Activated CD4-positive, alpha-beta memory T cell treated with anti-CD3 and anti-CD28 coated beads, Interleukin-2, amount 10 ng/mL, durations not matched to agents 7 days and 5 days (primary cell): ENCODE measurements at regions not wholly inside any gene's neighbourhood (a gene's known extent, or its start where the extent isn't known, plus 50 kb on each side); places are given as distances from the start of the nearest gene placed in this dataset.
A peak's percentile ranks its signal among the peaks of the same experiment; 100 is the strongest.

Experiments used
- CTCF ChIA-PET: fragments of 350-600 bp; sonication (Branson Sonifier 250); formaldehyde crosslinking; loops from one replicate; lab custom pipeline; 2021; ENCODE audit warnings: antibody characterized with exemption, inconsistent platforms; lab: Charles Lee
- POLR2A ChIA-PET: fragments of 350-600 bp; sonication (Branson Sonifier 250); formaldehyde crosslinking; loops from one replicate; lab custom pipeline; 2021; ENCODE audit warnings: antibody characterized with exemption; lab: Charles Lee
- DNase-seq: peaks from one replicate; pipeline ENCODE4 v3.0.0-alpha.2; 2020
- H3K27ac Mint-ChIP-seq: one replicate; pipeline ENCODE4 v1.8.0; 2021; ENCODE audit warnings: mild to moderate bottlenecking, mixed read lengths
- H3K27me3 Mint-ChIP-seq: one replicate; pipeline ENCODE4 v1.8.0; 2021; ENCODE audit warnings: mixed read lengths
- H3K36me3 Mint-ChIP-seq: one replicate; pipeline ENCODE4 v1.8.0; 2021; ENCODE audit warnings: low read depth, mixed read lengths
- H3K4me1 Mint-ChIP-seq: one replicate; pipeline ENCODE4 v1.8.0; 2021; ENCODE audit warnings: mixed read lengths
- H3K4me3 Mint-ChIP-seq: one replicate; pipeline ENCODE4 v1.8.0; 2021; ENCODE audit warnings: mild to moderate bottlenecking, mixed read lengths
- H3K9me3 Mint-ChIP-seq: one replicate; pipeline ENCODE4 v1.8.0; 2021; ENCODE audit warnings: mixed read lengths

DNA sequence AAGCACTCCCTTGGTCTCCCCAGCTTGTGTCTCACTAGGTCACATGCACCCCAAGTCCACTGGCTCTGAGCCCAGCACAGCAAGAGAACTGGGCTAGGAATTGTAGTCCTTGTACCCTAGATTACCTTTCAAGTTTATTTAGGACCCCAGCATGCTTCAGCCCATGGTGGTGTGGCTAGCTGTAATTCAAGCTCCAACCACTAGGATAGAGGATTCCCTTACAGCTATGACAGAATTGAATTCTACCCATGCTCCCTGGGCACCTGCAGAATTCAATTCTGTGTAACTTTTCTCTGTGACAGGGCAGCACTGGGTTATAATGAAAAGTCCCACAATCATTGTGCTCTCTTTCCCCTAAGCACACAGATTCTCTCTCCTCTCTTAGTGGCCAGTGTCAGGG lies 253.8 kb upstream of the DMD start:
- H3K4me1 Mint-ChIP-seq, result no peaks in the 10 kb centered on the region
- H3K36me3 Mint-ChIP-seq, result no peaks in the 10 kb centered on the region
- no peak overlapping the region for H3K27ac Mint-ChIP-seq
- peaks cover 4% of the 10 kb centered on the region for H3K9me3 Mint-ChIP-seq
- no peak overlapping the region for H3K4me3 Mint-ChIP-seq
- no peaks in the 10 kb centered on the region for H3K27me3 Mint-ChIP-seq
- DNase-seq, result no peak
- ChIA-PET POLR2A (no interaction called here), CTCF (no interaction called here)

DNA sequence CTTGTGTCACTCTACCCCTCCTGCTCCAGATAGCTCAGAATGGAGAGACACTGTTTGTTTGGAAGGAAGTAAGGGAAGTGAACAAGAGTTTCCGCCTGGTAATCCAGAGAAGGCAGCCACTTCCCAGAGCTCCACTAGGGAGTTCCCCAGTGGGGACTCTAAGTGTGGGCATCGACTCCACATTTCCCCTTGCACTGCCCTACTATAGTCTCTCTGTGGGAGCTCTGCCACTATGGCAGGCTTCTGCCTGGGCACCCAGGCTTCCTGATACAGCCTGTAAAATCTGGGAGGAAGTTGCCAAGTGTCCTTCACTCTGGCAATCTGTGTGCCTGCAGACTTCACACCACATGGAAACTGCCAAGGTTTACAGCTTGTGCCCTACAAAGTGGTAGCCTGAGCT lies 245.8 kb upstream of the DMD start:
- no peak for DNase-seq
- Mint-ChIP-seq H3K27ac (no peak overlapping the region), H3K36me3 (no peaks in the 10 kb centered on the region), H3K27me3 (no peaks in the 10 kb centered on the region), H3K4me3 (no peak overlapping the region), H3K9me3 (no peaks in the 10 kb centered on the region), H3K4me1 (no peaks in the 10 kb centered on the region)
- POLR2A ChIA-PET, result no interaction called here
- CTCF ChIA-PET, result no interaction called here

DNA sequence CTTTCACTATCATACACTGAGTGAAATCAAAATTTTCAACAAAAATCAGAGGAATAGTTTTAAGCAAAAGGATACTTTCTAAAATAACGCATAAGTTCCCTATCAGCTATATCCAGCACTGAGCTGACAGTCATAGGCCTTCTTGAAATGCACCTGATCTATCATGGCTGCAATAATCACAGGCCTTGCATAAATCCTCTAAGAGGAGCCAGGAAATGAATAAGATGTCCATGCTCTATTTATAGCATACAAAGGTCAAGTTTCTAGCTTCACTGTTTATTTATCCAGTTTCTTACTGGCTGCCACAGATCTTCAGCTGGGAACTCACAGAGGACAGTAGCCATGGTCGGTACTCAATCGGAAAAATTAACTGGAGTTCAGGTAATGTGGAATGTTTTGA lies 235.9 kb upstream of the DMD start:
- Mint-ChIP-seq H3K4me3 (no peak overlapping the region), H3K36me3 (no peaks in the 10 kb centered on the region), H3K4me1 (no peaks in the 10 kb centered on the region), H3K9me3 (peaks cover 2% of the 10 kb centered on the region), H3K27ac (no peak overlapping the region), H3K27me3 (no peaks in the 10 kb centered on the region)
- no peak for DNase-seq
- ChIA-PET POLR2A (no interaction called here), CTCF (no interaction called here)

DNA sequence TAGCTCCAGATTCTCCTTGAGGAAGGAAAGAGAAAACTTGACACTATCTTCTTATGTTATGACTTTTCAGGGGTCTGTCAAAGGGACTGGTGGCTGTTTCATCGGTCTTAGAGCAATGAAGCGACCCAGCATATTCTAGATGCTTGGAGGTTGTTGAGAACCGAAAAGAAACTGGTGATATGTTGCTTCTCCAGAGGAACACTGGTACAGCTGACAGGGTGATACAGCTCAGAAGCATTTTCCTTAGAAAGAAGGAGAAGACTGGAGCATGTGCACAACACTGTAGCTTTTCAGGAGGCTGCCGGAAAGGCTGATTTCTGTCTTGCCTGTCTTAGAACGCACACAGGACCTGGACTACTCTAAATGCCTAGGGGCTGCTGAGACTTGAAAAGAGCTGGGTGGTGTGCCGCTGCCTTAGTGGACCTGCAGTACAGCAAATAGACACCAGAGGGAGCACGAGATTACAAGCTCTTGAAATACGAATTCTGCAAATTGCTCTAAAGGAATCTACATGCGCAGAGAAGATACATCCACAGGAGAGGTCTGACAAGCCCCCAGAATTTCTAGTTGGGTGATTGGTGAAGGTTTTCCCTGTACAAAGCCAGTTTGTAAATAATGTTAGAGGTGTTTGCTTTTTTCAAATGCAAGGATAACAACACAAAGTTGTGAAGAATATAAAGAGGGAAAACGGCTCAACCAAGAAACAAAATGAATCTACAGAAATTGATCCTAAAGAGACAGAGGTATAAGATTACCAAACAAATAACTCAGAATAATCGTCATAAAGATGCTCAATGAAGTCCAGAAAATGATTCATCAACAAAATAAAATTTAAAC lies 223.1 kb upstream of the DMD start:
- Mint-ChIP-seq H3K36me3 (no peaks in the 10 kb centered on the region), H3K4me3 (no peak overlapping the region), H3K27me3 (no peaks in the 10 kb centered on the region), H3K4me1 (no peaks in the 10 kb centered on the region), H3K9me3 (no peaks in the 10 kb centered on the region), H3K27ac (no peak overlapping the region)
- DNase-seq, result peak; percentile 20
- ChIA-PET CTCF (no interaction called here), POLR2A (no interaction called here)

DNA sequence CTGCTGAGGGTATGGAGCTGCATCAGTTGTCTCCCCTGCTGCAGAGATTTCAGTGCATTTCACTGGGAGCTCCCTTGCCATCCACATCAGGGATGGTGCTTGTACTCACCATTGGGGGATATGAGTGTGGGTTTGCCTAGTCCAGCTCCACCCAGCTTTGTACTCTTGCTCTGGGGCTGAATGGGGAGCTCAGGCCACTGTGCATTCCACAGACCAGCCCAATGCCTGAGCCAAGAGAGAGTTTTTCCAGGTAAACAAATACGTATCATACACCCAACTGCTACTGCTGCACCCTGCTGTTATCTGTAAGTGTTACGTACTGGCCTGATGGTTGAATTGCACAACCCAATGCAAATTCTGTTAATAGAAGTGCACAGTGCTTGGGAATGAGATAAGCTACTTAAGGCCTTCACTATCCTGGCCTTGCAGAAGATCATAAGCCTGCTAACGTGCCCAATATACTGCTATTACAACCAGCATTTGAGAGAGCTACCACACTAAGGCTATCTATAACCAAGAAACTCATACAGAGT lies 205.0 kb upstream of the DMD start:
- no peaks in the 10 kb centered on the region for H3K4me1 Mint-ChIP-seq
- no peak overlapping the region for H3K4me3 Mint-ChIP-seq
- H3K9me3 Mint-ChIP-seq, result peaks cover 3% of the 10 kb centered on the region
- H3K27ac Mint-ChIP-seq, result no peak overlapping the region
- ChIA-PET POLR2A (no interaction called here), CTCF (no interaction called here)
- no peaks in the 10 kb centered on the region for H3K36me3 Mint-ChIP-seq
- no peaks in the 10 kb centered on the region for H3K27me3 Mint-ChIP-seq
- no peak for DNase-seq

DNA sequence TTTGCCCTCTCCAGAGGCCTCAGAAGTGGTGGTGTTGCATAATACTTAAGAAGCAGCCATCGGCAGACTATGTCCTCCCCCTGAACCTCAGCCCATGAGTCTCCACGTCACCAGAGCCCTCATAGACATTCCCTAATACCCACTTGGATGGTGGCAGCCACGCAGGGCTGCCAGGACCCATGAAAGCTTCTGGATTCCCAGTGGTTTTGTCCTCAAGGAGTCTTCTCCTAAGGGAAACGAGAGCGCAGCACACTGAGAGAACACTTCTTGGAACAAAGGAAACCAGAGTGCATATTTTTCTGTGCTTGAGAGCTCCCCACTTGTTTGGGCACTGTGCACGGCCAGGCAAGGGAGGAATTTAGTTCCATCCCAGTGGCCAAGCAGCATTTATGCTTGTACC lies 204.1 kb upstream of the DMD start:
- no peaks in the 10 kb centered on the region for H3K4me1 Mint-ChIP-seq
- ChIA-PET POLR2A (no interaction called here), CTCF (no interaction called here)
- DNase-seq, result no peak
- H3K27me3 Mint-ChIP-seq, result no peaks in the 10 kb centered on the region
- no peak overlapping the region for H3K4me3 Mint-ChIP-seq
- peaks cover 3% of the 10 kb centered on the region for H3K9me3 Mint-ChIP-seq
- no peaks in the 10 kb centered on the region for H3K36me3 Mint-ChIP-seq
- no peak overlapping the region for H3K27ac Mint-ChIP-seq

DNA sequence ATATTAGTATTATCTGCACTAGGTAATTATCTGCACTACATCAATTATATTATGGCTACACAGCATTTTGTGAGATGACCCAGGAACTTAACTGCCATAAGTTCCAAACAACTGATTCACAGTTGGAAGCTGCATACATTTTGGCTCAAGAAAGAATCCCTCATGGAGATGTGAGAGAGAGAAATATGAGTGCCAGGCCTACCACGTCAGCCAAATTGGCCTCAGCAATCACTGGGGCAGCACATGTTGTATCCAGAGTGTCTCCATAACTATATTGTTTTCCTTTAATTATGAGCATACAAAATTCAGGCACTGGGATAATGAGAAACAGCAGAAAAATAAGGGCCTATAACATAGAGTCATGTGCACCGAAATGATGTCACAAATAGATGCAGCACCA lies 174.2 kb upstream of the DMD start:
- Mint-ChIP-seq H3K4me1 (no peaks in the 10 kb centered on the region), H3K36me3 (no peaks in the 10 kb centered on the region), H3K9me3 (no peaks in the 10 kb centered on the region), H3K27me3 (no peaks in the 10 kb centered on the region), H3K4me3 (no peak overlapping the region), H3K27ac (no peak overlapping the region)
- ChIA-PET POLR2A (no interaction called here), CTCF (no interaction called here)
- no peak for DNase-seq

DNA sequence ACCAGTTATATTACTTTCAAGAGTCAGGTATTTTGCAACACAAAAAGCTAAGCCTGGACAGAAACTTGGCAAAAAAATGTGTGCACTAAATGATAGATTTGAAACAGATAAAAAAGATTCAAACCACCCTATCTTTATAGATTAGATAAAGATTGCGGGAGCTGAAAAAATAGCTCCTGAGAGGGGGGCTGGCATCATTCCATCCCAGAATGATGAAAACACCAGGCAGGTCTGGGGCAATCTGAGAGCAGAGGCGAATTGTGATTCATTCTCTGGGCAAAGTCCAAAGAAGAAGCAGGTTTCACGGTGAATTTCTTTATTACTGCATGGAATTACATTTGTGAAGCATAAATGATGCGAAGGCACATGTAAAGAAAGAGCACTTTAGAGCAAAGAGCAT lies 168.5 kb upstream of the DMD start:
- ChIA-PET POLR2A (no interaction called here), CTCF (no interaction called here)
- no peaks in the 10 kb centered on the region for H3K27me3 Mint-ChIP-seq
- H3K27ac Mint-ChIP-seq, result no peak overlapping the region
- H3K4me1 Mint-ChIP-seq, result no peaks in the 10 kb centered on the region
- peaks cover 2% of the 10 kb centered on the region for H3K9me3 Mint-ChIP-seq
- H3K4me3 Mint-ChIP-seq, result no peak overlapping the region
- DNase-seq, result no peak
- H3K36me3 Mint-ChIP-seq, result no peaks in the 10 kb centered on the region

DNA sequence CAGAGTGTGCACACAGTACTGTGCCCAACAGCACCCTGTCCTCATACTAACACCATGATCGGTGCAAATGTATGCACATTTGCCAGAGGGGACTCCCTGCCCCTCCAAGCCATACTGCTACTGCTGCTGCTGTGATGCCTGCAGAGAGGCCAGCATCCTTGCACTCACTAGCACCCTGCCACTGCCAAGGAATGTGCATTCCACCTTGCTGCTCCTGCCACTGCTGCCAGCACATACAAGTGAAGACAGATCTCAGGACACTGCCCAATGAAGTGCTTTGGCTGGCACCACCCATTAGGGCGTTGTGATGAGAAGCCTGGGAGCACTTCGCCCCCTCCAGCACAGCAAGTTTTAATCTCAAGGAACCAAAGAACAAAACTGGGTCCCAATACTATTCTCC lies 146.3 kb upstream of the DMD start:
- no peaks in the 10 kb centered on the region for H3K27me3 Mint-ChIP-seq
- POLR2A ChIA-PET, result no interaction called here
- CTCF ChIA-PET, result no interaction called here
- no peaks in the 10 kb centered on the region for H3K4me1 Mint-ChIP-seq
- no peak for DNase-seq
- H3K9me3 Mint-ChIP-seq, result peaks cover 2% of the 10 kb centered on the region
- H3K36me3 Mint-ChIP-seq, result no peaks in the 10 kb centered on the region
- H3K4me3 Mint-ChIP-seq, result no peak overlapping the region
- no peak overlapping the region for H3K27ac Mint-ChIP-seq

DNA sequence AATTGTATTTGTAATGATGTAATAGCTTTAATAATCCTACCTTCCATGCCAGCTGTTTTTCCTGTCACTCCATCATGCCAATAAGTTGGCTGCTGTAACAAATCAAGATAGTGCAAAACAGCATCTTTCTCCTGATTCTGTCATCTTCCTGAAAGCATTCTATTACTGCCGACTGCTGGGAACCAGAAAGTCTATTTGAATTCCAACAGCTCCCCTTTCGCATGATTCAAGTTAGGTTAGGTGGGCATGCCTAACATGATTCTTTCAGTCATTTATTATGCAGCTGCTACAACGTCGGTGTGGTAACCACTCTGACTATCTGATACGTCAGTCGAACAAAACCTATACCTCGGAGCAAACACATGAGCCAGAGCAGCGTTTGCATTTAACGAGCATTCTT lies 127.9 kb upstream of the DMD start:
- no peaks in the 10 kb centered on the region for H3K36me3 Mint-ChIP-seq
- no peaks in the 10 kb centered on the region for H3K9me3 Mint-ChIP-seq
- H3K27ac Mint-ChIP-seq, result no peak overlapping the region
- no peak overlapping the region for H3K4me3 Mint-ChIP-seq
- H3K4me1 Mint-ChIP-seq, result no peaks in the 10 kb centered on the region
- no peaks in the 10 kb centered on the region for H3K27me3 Mint-ChIP-seq
- no peak for DNase-seq
- ChIA-PET POLR2A (no interaction called here), CTCF (no interaction called here)

DNA sequence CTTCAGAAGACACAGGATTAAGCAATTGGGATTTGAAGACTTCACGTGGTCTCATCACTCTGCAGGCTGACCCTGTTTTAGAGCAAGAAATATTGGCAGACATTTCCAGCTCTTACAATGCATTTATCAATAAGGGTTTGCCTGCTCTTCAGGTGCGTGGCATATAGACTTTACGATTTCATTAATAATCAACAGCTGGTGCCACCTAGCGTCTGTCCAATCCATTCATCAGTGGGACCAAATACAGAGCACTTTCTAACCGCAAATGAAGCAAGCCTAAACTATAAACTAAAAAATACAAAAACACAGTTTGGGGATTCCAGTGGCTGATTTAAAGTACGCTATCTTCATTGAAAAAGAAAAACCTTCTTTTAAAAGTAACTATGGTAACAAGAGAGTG lies 125.4 kb upstream of the DMD start:
- CTCF ChIA-PET, result no interaction called here
- no peaks in the 10 kb centered on the region for H3K27me3 Mint-ChIP-seq
- POLR2A ChIA-PET, result no interaction called here
- H3K4me1 Mint-ChIP-seq, result no peaks in the 10 kb centered on the region
- H3K27ac Mint-ChIP-seq, result no peak overlapping the region
- no peak for DNase-seq
- H3K4me3 Mint-ChIP-seq, result no peak overlapping the region
- no peaks in the 10 kb centered on the region for H3K36me3 Mint-ChIP-seq
- H3K9me3 Mint-ChIP-seq, result no peaks in the 10 kb centered on the region

DNA sequence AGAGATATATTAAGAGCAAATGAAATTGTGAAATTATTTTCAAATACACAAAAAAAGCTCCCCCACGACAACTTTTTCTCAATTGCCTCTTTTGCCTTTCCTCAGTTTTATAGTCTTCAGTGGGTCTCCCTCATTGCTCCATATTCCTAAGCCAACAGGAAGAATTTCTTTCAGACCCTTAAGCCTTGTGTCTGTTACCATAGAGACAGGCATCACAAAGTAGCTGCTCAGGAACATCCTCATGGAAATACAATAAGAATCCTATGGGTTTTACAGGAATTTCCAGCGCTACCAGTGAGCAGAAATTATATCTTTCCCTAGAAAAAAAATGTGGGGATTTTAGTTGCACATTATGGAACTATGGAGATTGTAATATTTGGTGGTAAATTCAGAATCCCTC lies 121.9 kb upstream of the DMD start:
- no peaks in the 10 kb centered on the region for H3K36me3 Mint-ChIP-seq
- H3K9me3 Mint-ChIP-seq, result peaks cover 2% of the 10 kb centered on the region
- no peaks in the 10 kb centered on the region for H3K27me3 Mint-ChIP-seq
- no peak overlapping the region for H3K4me3 Mint-ChIP-seq
- no peak overlapping the region for H3K27ac Mint-ChIP-seq
- CTCF ChIA-PET, result no interaction called here
- no peak for DNase-seq
- no peaks in the 10 kb centered on the region for H3K4me1 Mint-ChIP-seq
- POLR2A ChIA-PET, result no interaction called here

DNA sequence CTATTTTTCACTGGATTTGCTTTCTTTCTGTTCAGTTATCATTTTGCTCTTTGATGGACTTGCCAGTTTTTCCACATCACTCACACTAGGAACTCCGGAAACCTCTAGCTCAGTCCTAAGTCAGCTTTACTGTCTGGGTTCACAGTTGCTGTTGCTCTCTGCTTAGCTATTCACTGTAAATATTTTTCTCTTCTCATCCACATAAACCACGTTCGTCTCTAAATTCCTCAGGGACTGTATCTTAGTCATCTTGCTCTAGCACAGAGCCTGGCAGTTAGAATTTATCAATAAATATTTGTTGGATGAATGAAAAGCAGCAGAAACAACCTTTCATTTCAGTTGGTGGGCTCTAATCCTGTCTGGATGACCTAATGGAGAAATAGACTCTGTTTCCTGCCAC lies 119.4 kb upstream of the DMD start:
- POLR2A ChIA-PET, result no interaction called here
- Mint-ChIP-seq H3K27me3 (no peaks in the 10 kb centered on the region), H3K4me1 (no peaks in the 10 kb centered on the region), H3K27ac (no peak overlapping the region), H3K4me3 (no peak overlapping the region), H3K36me3 (no peaks in the 10 kb centered on the region), H3K9me3 (peaks cover 2% of the 10 kb centered on the region)
- no peak for DNase-seq
- CTCF ChIA-PET, result no interaction called here

DNA sequence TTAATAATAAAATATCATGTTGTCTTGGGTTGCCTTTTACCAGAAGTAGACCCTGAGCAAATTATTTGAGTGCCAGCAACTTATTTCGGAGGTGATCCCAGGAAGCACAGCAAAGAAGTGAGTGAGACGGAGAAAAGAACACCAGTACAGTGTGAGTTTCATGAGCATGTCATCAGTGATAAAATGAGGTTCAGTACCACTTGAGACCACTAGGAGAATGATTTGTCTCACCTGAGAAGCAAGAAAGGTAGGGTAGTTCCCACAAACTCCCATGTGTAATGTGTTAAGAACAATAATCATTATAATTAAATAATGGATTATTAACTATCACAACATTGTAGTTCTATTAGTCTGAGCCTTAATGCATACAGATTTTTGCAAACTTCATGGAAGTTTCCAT lies 112.8 kb upstream of the DMD start:
- Mint-ChIP-seq H3K9me3 (no peaks in the 10 kb centered on the region), H3K27ac (no peak overlapping the region), H3K4me3 (no peak overlapping the region), H3K4me1 (no peaks in the 10 kb centered on the region), H3K27me3 (no peaks in the 10 kb centered on the region), H3K36me3 (no peaks in the 10 kb centered on the region)
- CTCF ChIA-PET, result no interaction called here
- DNase-seq, result no peak
- POLR2A ChIA-PET, result no interaction called here
